Kidney (tissue), 13 donors: ENCODE measurements at regions not wholly inside any gene's neighbourhood (a gene's known extent, or its start where the extent isn't known, plus 50 kb on each side); places are given as distances from the start of the nearest gene placed in this dataset.

Experiments
- DNase-seq, 5 donors: peaks; one replicate each; pipeline ENCODE4 v3.0.0-alpha.2; 2013 to 2020
- FAIRE-seq: peaks from 2 replicates; lab custom pipeline; 2012; peaks lifted over from hg19 to GRCh38; lab: Jason Lieb, UNC
- H3K27ac ChIP-seq, 2 donors: one replicate each; pipeline ENCODE4 v1.7.0; 2013; ENCODE audit warnings: low read depth in 2 of 2, low read length in 2 of 2, inconsistent platforms in 1 of 2
- H3K27me3 ChIP-seq: one replicate; pipeline ENCODE4 v1.7.1; 2013; ENCODE audit warnings: low read length, inconsistent platforms; ENCODE audit not compliant: control insufficient read depth, insufficient read depth
- H3K36me3 ChIP-seq, 3 donors: one replicate each; pipeline versions ENCODE4 v1.7.0 to v1.7.1; 2013; ENCODE audit warnings: low read length in 3 of 3, control low read depth in 1 of 3, inconsistent platforms in 1 of 3; ENCODE audit not compliant: insufficient read depth in 3 of 3, control insufficient read depth in 2 of 3
- H3K4me1 ChIP-seq, 3 donors: one replicate each; pipeline versions ENCODE4 v1.7.0 to v1.7.1; 2013; ENCODE audit warnings: low read length in 3 of 3, inconsistent platforms in 1 of 3, low read depth in 1 of 3; ENCODE audit not compliant: control insufficient read depth in 2 of 3, insufficient read depth in 2 of 3
- H3K4me3 ChIP-seq, 3 donors: one replicate each; pipeline versions ENCODE4 v1.7.0 to v1.8.1; 2013; ENCODE audit warnings: low read length in 3 of 3, control low read depth in 1 of 3, inconsistent platforms in 1 of 3
- H3K9ac ChIP-seq, 3 donors: one replicate each; pipeline versions ENCODE4 v1.7.0 to v1.7.1; 2013; ENCODE audit warnings: low read length in 3 of 3, control low read depth in 1 of 3, inconsistent platforms in 1 of 3
- H3K9me3 ChIP-seq, 3 donors: one replicate each; pipeline versions ENCODE4 v1.7.0 to v1.7.1; 2013; ENCODE audit warnings: low read length in 3 of 3, control low read depth in 1 of 3, inconsistent platforms in 1 of 3; ENCODE audit not compliant: control insufficient read depth in 2 of 3, insufficient read depth in 1 of 3
- CTCF ChIP-seq: IDR thresholded peaks from 3 replicates; pipeline ENCODE4 v1.5.1; 2012; ENCODE audit warnings: mild to moderate bottlenecking, moderate library complexity, borderline replicate concordance; ENCODE audit not compliant: insufficient read depth; ENCODE audit errors: extremely low read depth
- intact Hi-C: fragments of 100-400 bp; cut with DNase I; formaldehyde crosslinking; loops from one replicate; pipeline ENCODE4 v1.11.1; 2022
- donor health status: control.
- donor health status: control.
- donor health status: control.
- donor health status: control.
- donor health status: control.
- donor health status: DM: yes; HTN: yes; CAD: no.
- donor health status: Normal renal cell carcinoma (clear cell type).

GRCh38 chr9:22285066-22285465 lies 161.6 kb upstream of the DMRTA1 start:
- no peak for TF ChIP-seq CTCF
- intact Hi-C loops, result no loop called here
- DNase-seq, result no peak

GRCh38 chr9:22286661-22287060 lies 160.0 kb upstream of the DMRTA1 start:
- H3K9ac ChIP-seq, result no peak overlapping the region
- H3K27me3 ChIP-seq, result no peaks in the 10 kb centered on the region
- no peak for TF ChIP-seq CTCF
- no peaks in the 10 kb centered on the region for H3K9me3 ChIP-seq
- H3K27ac ChIP-seq, result no peak overlapping the region
- FAIRE-seq (no peak), DNase-seq (no peak)
- intact Hi-C loops, result no loop called here
- H3K4me3 ChIP-seq, result no peak overlapping the region
- no peaks in the 10 kb centered on the region for H3K4me1 ChIP-seq
- no peaks in the 10 kb centered on the region for H3K36me3 ChIP-seq

More at GRCh38 chr9:22285066-22285465, 161.6 kb upstream of the DMRTA1 start:
- Histone ChIP-seq H3K4me1 (no peaks in the 10 kb centered on the region), H3K27ac (no peak overlapping the region), H3K9me3 (no peaks in the 10 kb centered on the region), H3K27me3 (no peaks in the 10 kb centered on the region), H3K4me3 (no peak overlapping the region), H3K36me3 (no peaks in the 10 kb centered on the region), H3K9ac (no peak overlapping the region)
- FAIRE-seq, result no peak

- no peak overlapping the region for H3K27ac ChIP-seq
- H3K9ac ChIP-seq, result no peak overlapping the region
- no peak for DNase-seq
- H3K27me3 ChIP-seq, result no peaks in the 10 kb centered on the region
- H3K9me3 ChIP-seq, result no peaks in the 10 kb centered on the region
- H3K4me3 ChIP-seq, result no peak overlapping the region
- no peak for TF ChIP-seq CTCF
- H3K4me1 ChIP-seq, result no peaks in the 10 kb centered on the region
- intact Hi-C loops, result no loop called here
- no peaks in the 10 kb centered on the region for H3K36me3 ChIP-seq
- FAIRE-seq, result no peak
Observed at GRCh38 chr9:22288661-22289060, 158.0 kb upstream of the DMRTA1 start.

- Histone ChIP-seq H3K9ac (no peak overlapping the region), H3K9me3 (peaks cover 0 to 8% (median 0%) of the 10 kb centered on the region in 3 donors), H3K36me3 (no peaks in the 10 kb centered on the region), H3K4me3 (no peak overlapping the region), H3K27ac (no peak overlapping the region), H3K27me3 (no peaks in the 10 kb centered on the region), H3K4me1 (no peaks in the 10 kb centered on the region)
- peak in 3 of 5 donors; percentile 38 to 76 (median 65) for DNase-seq
- peak; percentile 70 for TF ChIP-seq CTCF
- peak; percentile 13 for FAIRE-seq
- intact Hi-C loops, result no loop called here
Observed at GRCh38 chr9:22307013-22307711, 139.5 kb upstream of the DMRTA1 start.
